ENCODE measurements at regions not wholly inside any gene's neighbourhood (a gene's known extent, or its start where the extent isn't known, plus 50 kb on each side); places are given as distances from the start of the nearest gene placed in this dataset.

- no peaks in the 10 kb centered on the region for H3K79me2 ChIP-seq (ENCODE audit: control insufficient read depth, insufficient read depth, low read length)
- H3K4me1 ChIP-seq (ENCODE audit: control insufficient read depth, extremely low read depth, insufficient read depth, low read length) = no peaks in the 10 kb centered on the region
- H3K9ac ChIP-seq (replicated peaks; ENCODE audit: extremely low read depth, insufficient read depth, low read length) = no peak overlapping the region
- H3K36me3 ChIP-seq (ENCODE audit: control insufficient read depth in 2 of 2, extremely low read depth in 1 of 2, insufficient read depth in 2 of 2, low read length in 2 of 2) = no peaks in the 10 kb centered on the region
- H3K4me2 ChIP-seq (ENCODE audit: insufficient read depth, low read length) = no peak overlapping the region
- no TSS peak for BruUV-seq (replicated peaks)
- DNase-seq (ENCODE audit: low read depth, low spot score) (no peak), FAIRE-seq (no peak)
- H3K27me3 ChIP-seq (ENCODE audit: control insufficient read depth in 2 of 2, insufficient read depth in 2 of 2, low read length in 2 of 2) = no peaks in the 10 kb centered on the region
- no peak for TF ChIP-seq JUN (IDR thresholded peaks at IDR 0.05; ENCODE audit: borderline replicate concordance, insufficient read depth, insufficient read length, low read depth)
- no peak for TF ChIP-seq POLR2AphosphoS5 (IDR thresholded peaks at IDR 0.05; ENCODE audit: insufficient read depth, low read depth, low read length)
- TF ChIP-seq EZH2 (IDR thresholded peaks at IDR 0.05; ENCODE audit: borderline replicate concordance, low read depth, low read length, severe bottlenecking) = no peak
- TF ChIP-seq GATA2 (IDR thresholded peaks at IDR 0.05; ENCODE audit: insufficient read depth, insufficient read length, low read depth, low read length) = no peak
- no peak for TF ChIP-seq POLR2A (IDR thresholded peaks at IDR 0.05; ENCODE audit: low read depth, low read length)
- TF ChIP-seq MAX (IDR thresholded peaks at IDR 0.05; ENCODE audit: insufficient read depth, insufficient read length) = no peak
- TF ChIP-seq CTCF (IDR thresholded peaks at IDR 0.05; ENCODE audit: extremely low read depth in 1 of 2, insufficient read depth in 1 of 2, low read depth in 1 of 2, low read length in 2 of 2) = no peak
- TF ChIP-seq FOS (IDR thresholded peaks at IDR 0.05; ENCODE audit: borderline replicate concordance, insufficient read depth, low read length) = no peak
- no peak for TF ChIP-seq MYC (IDR thresholded peaks at IDR 0.05; ENCODE audit: low read depth, low read length)
- H3K9me3 ChIP-seq (replicated peaks; ENCODE audit: control insufficient read depth, insufficient read depth, low read length) = no peaks in the 10 kb centered on the region
- no peak overlapping the region for H3K27ac ChIP-seq (ENCODE audit: insufficient read depth, low read depth, low read length)
- intact Hi-C loops (cut with micrococcal nuclease) = no loop called here
- CTCF ChIA-PET = no interaction called here
- dilution Hi-C loops (cut with MboI; ENCODE audit: extremely low pct_ligation_motif_present, low sequenced_read_pairs) = no loop called here
- H4K20me1 ChIP-seq (replicated peaks; ENCODE audit: control insufficient read depth, extremely low read depth, insufficient read depth, low read length) = no peaks in the 10 kb centered on the region
- POLR2A ChIA-PET = no interaction called here
- H3K9me1 ChIP-seq (replicated peaks; ENCODE audit: control insufficient read depth, extremely low read depth, insufficient read depth, low read length) = no peaks in the 10 kb centered on the region
- no peak overlapping the region for H3K4me3 ChIP-seq (replicated peaks in 1 of 3; ENCODE audit: insufficient read depth in 1 of 3, low read depth in 1 of 3, low read length in 3 of 3)
- H2AFZ ChIP-seq (ENCODE audit: low read depth, low read length) = no peak overlapping the region
Observed at GRCh38 chr1:198024782-198025181, 107.6 kb downstream of the LHX9 start.
